Suprapubic skin (tissue), 3 donors: ENCODE measurements at regions not wholly inside any gene's neighbourhood (a gene's known extent, or its start where the extent isn't known, plus 50 kb on each side); places are given as distances from the start of the nearest gene placed in this dataset.

Experiments
- EP300 ChIP-seq: sonication (generic); formaldehyde crosslinking; IDR thresholded peaks from one replicate; pipeline ENCODE4 v1.6.1; 2017; ENCODE audit warnings: antibody characterized with exemption
- POLR2A ChIP-seq, 2 donors: fragments of 450-650 bp; IDR thresholded peaks; one replicate each; pipeline ENCODE4 v1.6.1; 2017; ENCODE audit warnings: antibody characterized with exemption in 2 of 2, mild to moderate bottlenecking in 2 of 2, moderate library complexity in 2 of 2
- TF ChIP-seq, protein P1 (sequence below), 2 donors: fragments of 200-600 bp in 1 of 2; fragments of 450-650 bp in 1 of 2; sonication (generic) in 1 of 2; IDR thresholded peaks; one replicate each; pipeline ENCODE4 v1.5.1; 2016 to 2019; ENCODE audit warnings: antibody characterized with exemption in 2 of 2, mild to moderate bottlenecking in 1 of 2, moderate library complexity in 1 of 2

DNA sequence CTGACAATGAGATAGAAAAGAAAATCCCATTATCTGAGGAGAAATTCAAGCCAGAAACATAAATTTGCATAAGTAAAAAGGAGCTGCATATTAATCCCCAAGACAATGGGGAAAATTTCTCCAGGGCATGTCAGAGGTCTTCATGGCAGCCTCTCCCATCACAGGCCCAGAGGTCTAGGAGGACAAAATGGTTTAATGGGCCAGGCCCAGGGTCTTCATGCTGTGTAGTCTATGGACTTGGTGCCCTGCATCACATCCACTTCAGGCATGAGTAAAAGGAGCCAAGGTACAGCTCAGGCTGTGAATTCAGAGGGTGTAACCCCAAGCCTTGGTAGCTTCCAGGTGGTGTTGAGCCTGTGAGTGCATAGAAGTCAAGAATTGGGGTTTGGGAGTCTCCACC lies 1097.2 kb upstream of the RAG2 start:
- TF ChIP-seq, protein P1, sequence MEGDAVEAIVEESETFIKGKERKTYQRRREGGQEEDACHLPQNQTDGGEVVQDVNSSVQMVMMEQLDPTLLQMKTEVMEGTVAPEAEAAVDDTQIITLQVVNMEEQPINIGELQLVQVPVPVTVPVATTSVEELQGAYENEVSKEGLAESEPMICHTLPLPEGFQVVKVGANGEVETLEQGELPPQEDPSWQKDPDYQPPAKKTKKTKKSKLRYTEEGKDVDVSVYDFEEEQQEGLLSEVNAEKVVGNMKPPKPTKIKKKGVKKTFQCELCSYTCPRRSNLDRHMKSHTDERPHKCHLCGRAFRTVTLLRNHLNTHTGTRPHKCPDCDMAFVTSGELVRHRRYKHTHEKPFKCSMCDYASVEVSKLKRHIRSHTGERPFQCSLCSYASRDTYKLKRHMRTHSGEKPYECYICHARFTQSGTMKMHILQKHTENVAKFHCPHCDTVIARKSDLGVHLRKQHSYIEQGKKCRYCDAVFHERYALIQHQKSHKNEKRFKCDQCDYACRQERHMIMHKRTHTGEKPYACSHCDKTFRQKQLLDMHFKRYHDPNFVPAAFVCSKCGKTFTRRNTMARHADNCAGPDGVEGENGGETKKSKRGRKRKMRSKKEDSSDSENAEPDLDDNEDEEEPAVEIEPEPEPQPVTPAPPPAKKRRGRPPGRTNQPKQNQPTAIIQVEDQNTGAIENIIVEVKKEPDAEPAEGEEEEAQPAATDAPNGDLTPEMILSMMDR (IDR thresholded peaks at IDR 0.05) = no peak
- TF ChIP-seq POLR2A (IDR thresholded peaks at IDR 0.05) (no peak), EP300 (no peak)
